Gastroesophageal sphincter (tissue), 4 donors: ENCODE measurements at regions not wholly inside any gene's neighbourhood (a gene's known extent, or its start where the extent isn't known, plus 50 kb on each side); places are given as distances from the start of the nearest gene placed in this dataset.

Experiments used
- ATAC-seq: fragments of 150-250 bp; one replicate; pipeline ENCODE4 v1.9.1; 2016; ENCODE audit warnings: mild to moderate bottlenecking, moderate library complexity
- H3K27ac ChIP-seq, 4 donors: fragments of 200-600 bp; sonication (generic) in 3 of 4; 1 replicate in 3 of 4; 2 replicates in 1 of 4; pipeline ENCODE4 v1.5.1; 2016 to 2019
- H3K27me3 ChIP-seq: fragments of 200-600 bp; sonication (generic); one replicate; pipeline ENCODE4 v1.5.1; 2019
- H3K36me3 ChIP-seq, 2 donors: fragments of 200-600 bp; sonication (generic); one replicate each; pipeline ENCODE4 v1.5.1; 2019; ENCODE audit warnings: control low read depth in 1 of 2
- H3K4me1 ChIP-seq, 3 donors: fragments of 200-600 bp; sonication (generic); 1 replicate in 2 of 3; 2 replicates in 1 of 3; pipeline ENCODE4 v1.5.1; 2016 to 2019; ENCODE audit warnings: control low read depth in 2 of 3
- H3K4me3 ChIP-seq, 2 donors: fragments of 200-600 bp; sonication (generic); one replicate each; pipeline ENCODE4 v1.5.1; 2019; ENCODE audit warnings: mild to moderate bottlenecking in 1 of 2, moderate library complexity in 1 of 2
- H3K9me3 ChIP-seq, 3 donors: fragments of 200-600 bp; sonication (generic); one replicate each; pipeline ENCODE4 v1.5.1; 2017 to 2019; ENCODE audit warnings: control low read depth in 2 of 3
- EP300 ChIP-seq: sonication (generic); formaldehyde crosslinking; IDR thresholded peaks from one replicate; pipeline ENCODE4 v1.6.1; 2017; ENCODE audit warnings: antibody characterized with exemption, mild to moderate bottlenecking
- POLR2A ChIP-seq, 2 donors: fragments of 450-650 bp; IDR thresholded peaks; one replicate each; pipeline ENCODE4 v1.6.1; 2017; ENCODE audit warnings: antibody characterized with exemption in 2 of 2, mild to moderate bottlenecking in 2 of 2, moderate library complexity in 1 of 2
- POLR2AphosphoS5 ChIP-seq: sonication (generic); formaldehyde crosslinking; IDR thresholded peaks from one replicate; pipeline ENCODE4 v1.6.1; 2017; ENCODE audit warnings: antibody characterized with exemption
- WGBS, 2 donors: methylation state at CpG; one replicate each; pipeline ENCODE4 v1.1.5; 2018; ENCODE audit warnings: low coverage in 1 of 2; 5-methylcytosine and 5-hydroxymethylcytosine counted together
- TF ChIP-seq, protein P1 (sequence below), 4 experiments: fragments of 200-600 bp in 2 of 4; fragments of 450-650 bp in 2 of 4; sonication (generic) in 1 of 4; IDR thresholded peaks; one replicate each; pipeline ENCODE4 v1.5.1; 2017 to 2019; ENCODE audit warnings: antibody characterized with exemption in 4 of 4, mild to moderate bottlenecking in 2 of 4, moderate library complexity in 2 of 4

DNA sequence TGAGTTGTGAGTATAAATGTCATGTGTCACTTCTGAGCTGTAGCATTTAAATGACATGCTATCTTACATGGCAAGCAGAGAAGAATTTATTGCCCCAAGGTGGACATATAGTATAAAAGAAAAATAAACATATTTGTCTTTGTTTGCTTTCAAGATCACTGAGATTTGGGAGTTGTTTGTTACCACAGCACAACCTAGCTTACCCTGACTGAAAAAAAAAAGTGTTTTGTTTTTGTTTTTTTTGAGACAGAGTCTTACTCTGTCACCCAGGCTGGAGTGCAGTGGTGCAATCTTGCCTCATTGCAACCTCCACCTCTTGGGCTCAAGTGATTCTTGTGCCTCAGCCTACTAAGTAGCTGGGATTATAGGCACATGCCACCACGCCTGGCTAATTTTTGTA, 596.5 kb downstream of the MED13L start:
- Histone ChIP-seq H3K27ac (no peak overlapping the region), H3K4me1 (no peaks in the 10 kb centered on the region), H3K36me3 (no peaks in the 10 kb centered on the region), H3K9me3 (peaks cover 0 to 15% (median 0%) of the 10 kb centered on the region in 3 donors), H3K4me3 (no peak overlapping the region), H3K27me3 (peaks cover 6% of the 10 kb centered on the region)
- no peak for ATAC-seq
- TF ChIP-seq POLR2AphosphoS5 = no peak
- TF ChIP-seq, protein P1, sequence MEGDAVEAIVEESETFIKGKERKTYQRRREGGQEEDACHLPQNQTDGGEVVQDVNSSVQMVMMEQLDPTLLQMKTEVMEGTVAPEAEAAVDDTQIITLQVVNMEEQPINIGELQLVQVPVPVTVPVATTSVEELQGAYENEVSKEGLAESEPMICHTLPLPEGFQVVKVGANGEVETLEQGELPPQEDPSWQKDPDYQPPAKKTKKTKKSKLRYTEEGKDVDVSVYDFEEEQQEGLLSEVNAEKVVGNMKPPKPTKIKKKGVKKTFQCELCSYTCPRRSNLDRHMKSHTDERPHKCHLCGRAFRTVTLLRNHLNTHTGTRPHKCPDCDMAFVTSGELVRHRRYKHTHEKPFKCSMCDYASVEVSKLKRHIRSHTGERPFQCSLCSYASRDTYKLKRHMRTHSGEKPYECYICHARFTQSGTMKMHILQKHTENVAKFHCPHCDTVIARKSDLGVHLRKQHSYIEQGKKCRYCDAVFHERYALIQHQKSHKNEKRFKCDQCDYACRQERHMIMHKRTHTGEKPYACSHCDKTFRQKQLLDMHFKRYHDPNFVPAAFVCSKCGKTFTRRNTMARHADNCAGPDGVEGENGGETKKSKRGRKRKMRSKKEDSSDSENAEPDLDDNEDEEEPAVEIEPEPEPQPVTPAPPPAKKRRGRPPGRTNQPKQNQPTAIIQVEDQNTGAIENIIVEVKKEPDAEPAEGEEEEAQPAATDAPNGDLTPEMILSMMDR (IDR thresholded peaks at IDR 0.05) = no peak
- TF ChIP-seq POLR2A (IDR thresholded peaks at IDR 0.05) = no peak
- TF ChIP-seq EP300 = no peak
- WGBS, 2 donors = 83 to 89% methylated on average over 1 of the region's 1 CpG

DNA sequence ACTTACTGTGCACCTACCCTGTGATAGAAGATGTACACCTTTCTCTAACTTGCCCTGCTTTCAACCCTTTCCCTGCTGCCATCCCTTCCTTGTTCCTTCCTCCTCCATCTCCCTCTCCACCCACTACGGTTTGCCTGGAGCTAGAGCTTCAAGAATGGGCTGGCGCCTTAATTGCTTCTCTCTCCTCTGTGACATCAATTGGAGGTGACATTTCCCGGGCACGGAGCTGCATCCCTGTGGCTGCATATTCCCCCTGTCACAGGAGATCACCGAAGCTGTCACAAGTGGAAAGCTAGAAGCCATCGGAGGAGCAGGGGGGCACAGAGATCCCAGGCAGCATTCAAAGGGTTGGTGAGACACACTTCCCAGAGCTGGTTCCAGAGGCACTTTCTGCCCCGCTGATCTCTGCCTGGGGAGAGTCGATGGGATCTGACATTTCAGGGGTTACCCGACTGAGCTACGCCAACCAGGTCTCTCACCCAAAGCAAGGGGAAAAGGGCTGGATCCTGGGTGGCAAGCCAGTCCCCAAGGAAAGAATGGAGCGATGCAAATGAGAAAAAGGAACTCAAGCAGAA, 604.9 kb downstream of the MED13L start:
- no peaks in the 10 kb centered on the region for H3K4me1 ChIP-seq
- H3K36me3 ChIP-seq = no peaks in the 10 kb centered on the region
- no peak overlapping the region for H3K4me3 ChIP-seq
- TF ChIP-seq, protein P1 (IDR thresholded peaks at IDR 0.05) = no peak
- no peak for TF ChIP-seq POLR2AphosphoS5
- no peak for TF ChIP-seq EP300
- TF ChIP-seq POLR2A (IDR thresholded peaks at IDR 0.05) = no peak
- no peak overlapping the region for H3K27ac ChIP-seq
- no peak for ATAC-seq
- peaks cover 0 to 8% (median 0%) of the 10 kb centered on the region in 3 donors for H3K9me3 ChIP-seq
- peaks cover 17% of the 10 kb centered on the region for H3K27me3 ChIP-seq
- WGBS, 2 donors = 77 to 100% methylated on average over 2 to 3 of the region's 11 CpGs

DNA sequence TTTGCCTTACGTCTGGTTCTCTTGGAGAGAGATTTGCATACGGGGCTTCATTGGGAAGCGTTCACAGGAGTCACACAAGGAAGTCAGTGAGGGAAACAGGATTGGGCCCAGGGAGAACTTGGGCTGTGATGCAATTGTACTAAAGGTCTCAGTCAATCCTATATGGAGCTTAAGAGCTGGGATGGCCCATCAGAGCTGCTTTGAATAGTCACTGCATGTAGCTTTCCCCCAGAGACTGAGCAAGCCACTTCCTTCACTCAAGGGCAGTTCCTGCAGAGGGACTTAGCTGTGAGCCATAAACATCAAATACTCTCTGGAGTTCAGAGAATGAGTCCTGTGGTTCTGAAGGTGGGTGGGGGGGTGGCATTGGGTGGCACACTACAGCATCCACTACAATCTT, 605.4 kb downstream of the MED13L start:
- no peaks in the 10 kb centered on the region for H3K4me1 ChIP-seq
- H3K27me3 ChIP-seq = peaks cover 17% of the 10 kb centered on the region
- no peaks in the 10 kb centered on the region for H3K36me3 ChIP-seq
- H3K27ac ChIP-seq = no peak overlapping the region
- TF ChIP-seq EP300 (no peak), POLR2A (IDR thresholded peaks at IDR 0.05) (no peak), POLR2AphosphoS5 (no peak)
- TF ChIP-seq, protein P1 (IDR thresholded peaks at IDR 0.05) = no peak
- H3K4me3 ChIP-seq = no peak overlapping the region
- WGBS, 2 donors = 68 to 73% methylated on average over 2 to 3 of the region's 3 CpGs
- H3K9me3 ChIP-seq = peaks cover 0 to 8% (median 0%) of the 10 kb centered on the region in 3 donors
- no peak for ATAC-seq

DNA sequence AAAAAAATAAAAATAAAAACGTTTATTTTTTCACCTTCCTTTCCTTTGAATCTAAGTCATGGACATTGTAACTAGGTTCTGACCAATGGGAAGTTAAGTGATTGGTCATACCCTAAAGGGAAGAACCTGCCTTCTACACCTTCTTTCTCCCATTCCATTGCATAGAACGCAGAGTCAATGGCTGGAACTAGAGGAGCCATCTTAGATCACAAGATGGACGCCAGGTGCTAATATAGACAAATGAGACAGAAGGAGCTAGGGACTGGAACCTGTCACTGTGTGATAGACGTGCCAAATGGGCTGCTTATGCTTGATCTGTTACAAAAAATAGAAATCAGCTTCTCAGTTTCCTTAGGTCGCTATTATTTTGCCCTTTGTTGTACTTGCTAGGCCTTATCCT, 606.6 kb downstream of the MED13L start:
- TF ChIP-seq EP300 = no peak
- TF ChIP-seq POLR2A (IDR thresholded peaks at IDR 0.05) = no peak
- TF ChIP-seq, protein P1 (IDR thresholded peaks at IDR 0.05) = no peak
- no peak for TF ChIP-seq POLR2AphosphoS5
- Histone ChIP-seq H3K4me3 (no peak overlapping the region), H3K36me3 (no peaks in the 10 kb centered on the region), H3K4me1 (no peaks in the 10 kb centered on the region), H3K9me3 (peaks cover 0 to 2% (median 0%) of the 10 kb centered on the region in 3 donors), H3K27ac (no peak overlapping the region), H3K27me3 (peaks cover 17% of the 10 kb centered on the region)
- WGBS, 2 donors = 79 to 80% methylated on average over 3 to 5 of the region's 5 CpGs
- no peak for ATAC-seq

DNA sequence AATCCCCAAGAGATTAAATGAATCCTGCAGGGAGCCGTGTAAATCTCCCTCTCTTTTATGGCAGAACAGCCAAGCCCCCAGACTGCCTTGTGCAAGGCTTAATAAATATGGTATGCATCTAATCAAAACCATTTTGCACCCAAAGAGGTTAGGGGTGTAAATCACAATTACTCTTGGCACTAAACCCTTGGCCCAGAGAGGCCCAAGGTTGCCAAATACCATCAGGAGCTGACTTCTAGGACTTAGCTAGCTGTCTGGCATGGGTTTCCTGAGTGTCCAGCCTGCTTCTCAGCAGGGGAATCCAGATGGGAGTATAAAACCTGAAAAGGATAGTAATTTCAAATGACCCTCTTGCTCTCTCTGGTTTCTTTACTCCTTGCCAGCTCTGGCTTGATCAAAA, 610.4 kb downstream of the MED13L start:
- Histone ChIP-seq H3K36me3 (no peaks in the 10 kb centered on the region), H3K4me1 (no peaks in the 10 kb centered on the region), H3K4me3 (no peak overlapping the region), H3K9me3 (no peaks in the 10 kb centered on the region), H3K27me3 (peaks cover 5% of the 10 kb centered on the region), H3K27ac (no peak overlapping the region)
- TF ChIP-seq POLR2AphosphoS5 = no peak
- no peak for TF ChIP-seq EP300
- TF ChIP-seq, protein P1 (IDR thresholded peaks at IDR 0.05) = no peak
- no peak for TF ChIP-seq POLR2A (IDR thresholded peaks at IDR 0.05)
- ATAC-seq = no peak
- WGBS, 2 donors = 36 to 47% methylated on average over 1 of the region's 1 CpG
